Raji (cell line): ENCODE measurements at regions not wholly inside any gene's neighbourhood (a gene's known extent, or its start where the extent isn't known, plus 50 kb on each side); places are given as distances from the start of the nearest gene placed in this dataset.

Source experiments
- POLR2A ChIP-seq: IDR thresholded peaks from 2 replicates; pipeline ENCODE4 v1.6.1; 2011; ENCODE audit warnings: low read depth, low read length, control low read depth; ENCODE audit not compliant: insufficient read depth

GRCh38 chr15:62823561-62823960, 219.0 kb upstream of the TPM1 start:
- TF ChIP-seq POLR2A, result no peak

- TF ChIP-seq POLR2A, result no peak
Measured at GRCh38 chr15:62824111-62825015, 218.2 kb upstream of the TPM1 start.

- no peak for TF ChIP-seq POLR2A
Measured at GRCh38 chr15:62825191-62825590, 217.4 kb upstream of the TPM1 start.

- no peak for TF ChIP-seq POLR2A
Measured at GRCh38 chr15:62826561-62826960, 216.0 kb upstream of the TPM1 start.

- TF ChIP-seq POLR2A, result no peak
Measured at GRCh38 chr15:62828364-62828763, 214.2 kb upstream of the TPM1 start.

GRCh38 chr15:62832231-62832630, 210.3 kb upstream of the TPM1 start:
- TF ChIP-seq POLR2A, result no peak

GRCh38 chr15:62833646-62834045, 208.9 kb upstream of the TPM1 start:
- TF ChIP-seq POLR2A, result no peak

GRCh38 chr15:62834686-62835329, 207.7 kb upstream of the TPM1 start:
- no peak for TF ChIP-seq POLR2A

- TF ChIP-seq POLR2A, result no peak
Measured at GRCh38 chr15:62835351-62835750, 207.2 kb upstream of the TPM1 start.

GRCh38 chr15:62835762-62836161, 206.8 kb upstream of the TPM1 start:
- no peak for TF ChIP-seq POLR2A

- no peak for TF ChIP-seq POLR2A
Measured at GRCh38 chr15:62840526-62841268, 201.8 kb upstream of the TPM1 start.

GRCh38 chr15:62841269-62841628, 201.3 kb upstream of the TPM1 start:
- TF ChIP-seq POLR2A, result no peak

- no peak for TF ChIP-seq POLR2A
Measured at GRCh38 chr15:62841891-62842559, 200.5 kb upstream of the TPM1 start.

- TF ChIP-seq POLR2A, result no peak
Measured at GRCh38 chr15:62843311-62843710, 199.2 kb upstream of the TPM1 start.

- no peak for TF ChIP-seq POLR2A
Measured at GRCh38 chr15:62844564-62845240, 197.8 kb upstream of the TPM1 start.
